Panc1 (cell line): ENCODE measurements at regions not wholly inside any gene's neighbourhood (a gene's known extent, or its start where the extent isn't known, plus 50 kb on each side); places are given as distances from the start of the nearest gene placed in this dataset.

ENCODE experiments used
- ATAC-seq: fragments of 200-7000 bp; cut with Tn5 transposase; 2 replicates; pipeline ENCODE4 v1.9.1; 2020; ENCODE audit warnings: mild to moderate bottlenecking, moderate library complexity
- BruUV-seq: library from RNA; stranded (reverse); fragments of 400-500 nt; replicated peaks from 2 replicates; lab custom pipeline; 2021; lab: Mats Ljungman, UMichigan
- CTCF ChIA-PET: fragments of 300-600 bp; sonication (Branson Sonifier 250); formaldehyde crosslinking; loops from one replicate; lab custom pipeline; 2022; ENCODE audit warnings: antibody characterized with exemption; lab: Charles Lee
- POLR2A ChIA-PET: fragments of 300-600 bp; sonication (Branson Sonifier 250); formaldehyde crosslinking; loops from one replicate; lab custom pipeline; 2022; ENCODE audit warnings: antibody characterized with exemption; lab: Charles Lee
- DNase-seq: peaks from one replicate; pipeline ENCODE4 v3.0.0-alpha.2; 2010; ENCODE audit warnings: low read depth, low spot score
- H3K27ac ChIP-seq: 2 replicates; pipeline ENCODE4 v1.5.1; 2011; ENCODE audit warnings: mild to moderate bottlenecking, low read length, inconsistent platforms
- H3K27me3 ChIP-seq: fragments of 200-500 bp; sonication (Bioruptor generic); 2 replicates; pipeline ENCODE4 v1.6.0; 2014; ENCODE audit warnings: low read length, inconsistent platforms; ENCODE audit not compliant: control insufficient read depth, insufficient read depth
- H3K36me3 ChIP-seq: fragments of 200-500 bp; sonication (Bioruptor generic); 2 replicates; pipeline ENCODE4 v1.5.1; 2014; ENCODE audit warnings: inconsistent platforms, mild to moderate bottlenecking, low read length, moderate library complexity; ENCODE audit not compliant: control insufficient read depth, insufficient read depth
- H3K4me1 ChIP-seq: 2 replicates; pipeline ENCODE4 v1.5.1; 2011; ENCODE audit warnings: inconsistent platforms, mild to moderate bottlenecking, low read length, moderate library complexity; ENCODE audit not compliant: control insufficient read depth, insufficient read depth
- H3K4me3 ChIP-seq, 2 experiments: 2 replicates each; pipeline ENCODE4 v1.5.1; 2011 to 2012; ENCODE audit warnings: low read depth in 2 of 2, low read length in 2 of 2, mild to moderate bottlenecking in 2 of 2, inconsistent platforms in 1 of 2, moderate library complexity in 1 of 2
- H3K9me3 ChIP-seq: fragments of 200-500 bp; sonication (Bioruptor generic); 2 replicates; pipeline ENCODE4 v1.5.1; 2014; ENCODE audit warnings: low read depth, mild to moderate bottlenecking, inconsistent platforms, low read length, moderate library complexity; ENCODE audit not compliant: control insufficient read depth, insufficient read depth
- CTCF ChIP-seq: fragments of 450-650 bp; IDR thresholded peaks from 2 replicates; pipeline ENCODE4 v1.5.1; 2017; ENCODE audit warnings: mild to moderate bottlenecking
- POLR2AphosphoS5 ChIP-seq: IDR thresholded peaks from 2 replicates; pipeline ENCODE4 v1.6.1; 2012; ENCODE audit warnings: mild to moderate bottlenecking, low read depth, low read length, moderate library complexity
- REST ChIP-seq, 2 experiments: IDR thresholded peaks; 2 replicates each; pipeline ENCODE4 v1.6.1; 2011 to 2012; ENCODE audit warnings: low read depth in 2 of 2, control low read depth in 1 of 2, low read length in 1 of 2, mild to moderate bottlenecking in 1 of 2, moderate library complexity in 1 of 2; ENCODE audit not compliant: insufficient read depth in 1 of 2
- SIN3A ChIP-seq: IDR thresholded peaks from 2 replicates; pipeline ENCODE4 v1.6.1; 2012; ENCODE audit warnings: low read depth, mild to moderate bottlenecking, low read length, moderate library complexity, borderline replicate concordance; ENCODE audit not compliant: insufficient read depth
- TCF7L2 ChIP-seq: IDR thresholded peaks from 2 replicates; pipeline ENCODE4 v1.6.1; 2011; ENCODE audit warnings: mild to moderate bottlenecking, low read depth, low read length, inconsistent platforms
- in situ Hi-C: cut with HindIII; loops from 2 replicates; pipeline ENCODE4 v1.10.0; 2016; ENCODE audit warnings: low sequenced_read_pairs, low pct_unique_long_range_greater_than_20kb
- intact Hi-C: fragments of 100-400 bp; cut with micrococcal nuclease; formaldehyde crosslinking; loops from one replicate; pipeline ENCODE4 v1.10.0; 2022; ENCODE audit not compliant: unreplicated experiment

GRCh38 chr11:120017582-120018150 is 120.2 kb downstream of the TRIM29 start:
- Histone ChIP-seq H3K4me3 (no peak overlapping the region), H3K9me3 (no peaks in the 10 kb centered on the region), H3K4me1 (no peaks in the 10 kb centered on the region), H3K27me3 (peaks cover 35% of the 10 kb centered on the region), H3K27ac (no peak overlapping the region), H3K36me3 (no peaks in the 10 kb centered on the region)
- in situ Hi-C loops (no loop called here), intact Hi-C loops (no loop called here)
- ChIA-PET POLR2A (no interaction called here), CTCF (interaction anchor here (0.6 kb wide), 2 partner anchors 265 to 454 kb away, joined by 3 to 4 read pairs; no protein-coding TSS in a partner anchor)
- DNase-seq (no peak), ATAC-seq (no peak)
- no peak for TF ChIP-seq SIN3A
- TF ChIP-seq POLR2AphosphoS5 = no peak
- TF ChIP-seq TCF7L2 = no peak
- TF ChIP-seq REST (IDR thresholded peaks at IDR 0.05; ENCODE audit: insufficient read depth in 1 of 2, low read depth in 2 of 2, low read length in 1 of 2) = no peak
- no peak for TF ChIP-seq CTCF
- BruUV-seq = no TSS peak

- intact Hi-C loops (loop anchor here (1.0 to 5.0 kb wide), 3 partner anchors 94 to 531 kb away; no protein-coding TSS in a partner anchor), in situ Hi-C loops (no loop called here)
- Histone ChIP-seq H3K4me3 (no peak overlapping the region), H3K27ac (no peak overlapping the region), H3K4me1 (no peaks in the 10 kb centered on the region), H3K27me3 (peaks cover 59% of the 10 kb centered on the region), H3K9me3 (no peaks in the 10 kb centered on the region), H3K36me3 (no peaks in the 10 kb centered on the region; the same call in 1 of the 2 replicates)
- ChIA-PET POLR2A (no interaction called here), CTCF (no interaction called here)
- BruUV-seq = no TSS peak
- TF ChIP-seq SIN3A (no peak), CTCF (peak; percentile 95)
- ATAC-seq (peak; percentile 92), DNase-seq (peak; percentile 8)
Measured at GRCh38 chr11:120013325-120014250, 124.3 kb downstream of the TRIM29 start.
